ENCODE measurements at regions not wholly inside any gene's neighbourhood (a gene's known extent, or its start where the extent isn't known, plus 50 kb on each side); places are given as distances from the start of the nearest gene placed in this dataset.
"Not testable (repeated sequence)": the region's sequence is repeated elsewhere in the genome, so short reads cannot be mapped to it uniquely, and the experiment has no call there.

DNA sequence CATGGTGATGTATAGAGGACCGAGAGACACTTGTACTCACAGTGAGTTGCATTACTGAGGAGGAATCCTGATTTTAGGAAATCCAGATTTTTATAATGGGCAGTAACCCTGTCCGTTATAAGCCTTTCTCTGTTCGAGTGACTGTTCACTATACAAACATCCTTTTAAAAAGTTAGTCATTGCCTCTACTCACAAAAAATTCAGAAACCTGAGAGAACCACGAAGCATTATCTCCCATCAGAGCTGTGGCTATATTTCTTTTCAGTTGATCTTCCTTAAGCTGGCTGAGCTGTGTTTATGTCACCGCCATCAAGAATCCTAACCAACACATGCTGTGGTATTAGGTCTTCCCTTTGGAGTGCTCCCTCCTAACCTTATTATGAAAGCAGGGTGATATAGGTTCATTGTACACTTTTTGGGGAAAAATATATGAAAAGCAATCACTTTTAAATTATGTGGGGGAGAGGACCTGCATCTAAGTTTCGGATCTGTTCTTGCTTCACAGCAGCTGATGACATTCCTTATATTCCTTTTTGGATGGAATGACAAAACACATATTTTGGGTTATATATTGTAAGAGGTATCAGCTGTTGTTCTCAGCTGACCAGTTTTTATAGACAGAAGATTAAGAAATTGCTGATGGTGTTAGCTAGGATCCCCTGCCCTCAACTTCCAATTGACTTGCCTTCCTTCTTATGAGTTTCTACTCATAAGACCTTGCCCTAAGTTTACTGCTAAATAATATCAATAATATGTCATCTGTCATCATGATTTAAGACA lies 465.9 kb upstream of the RASGRP1 start:
- no peak for DNase-seq (ENCODE audit: low read depth)

DNA sequence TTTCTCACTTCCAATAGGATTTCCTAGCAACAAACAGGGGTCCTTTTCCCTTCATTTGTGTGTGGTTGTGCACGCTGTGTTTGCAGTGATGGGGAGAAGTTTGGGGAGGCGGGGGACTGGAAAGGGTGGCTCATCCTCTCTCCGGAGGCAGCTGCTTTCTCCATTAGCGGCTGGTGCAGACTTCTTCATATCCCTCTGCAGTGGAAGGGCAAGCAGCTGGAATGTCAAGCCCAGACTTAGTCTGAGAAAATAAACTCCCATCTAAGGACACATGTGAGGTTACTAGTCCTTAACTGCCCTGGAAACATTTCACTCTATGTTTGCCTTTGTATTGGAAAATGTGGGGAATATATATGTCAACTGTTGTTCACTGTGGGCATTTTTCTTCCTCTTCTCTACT lies 467.0 kb upstream of the RASGRP1 start:
- no peak for DNase-seq (ENCODE audit: low read depth)

DNA sequence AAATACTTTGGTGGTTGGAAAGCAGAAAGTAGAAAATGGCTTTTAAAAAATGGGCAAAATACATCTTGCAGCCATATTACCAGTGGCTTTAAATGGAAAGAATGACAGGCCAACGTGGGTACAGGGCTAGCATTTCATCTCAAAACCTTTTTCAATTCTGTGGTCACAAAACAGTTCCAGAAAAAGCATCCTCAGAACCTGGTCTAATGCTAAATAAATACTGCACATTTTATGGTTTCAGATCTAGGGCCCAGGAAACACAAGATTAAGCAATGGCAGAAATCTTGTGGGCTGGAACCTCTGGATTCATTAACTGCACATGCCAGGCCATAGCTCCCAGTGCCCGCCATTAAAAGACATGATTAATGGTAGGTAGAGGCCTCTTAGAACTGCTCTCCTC lies 470.2 kb upstream of the RASGRP1 start:
- DNase-seq (ENCODE audit: low read depth): no peak

DNA sequence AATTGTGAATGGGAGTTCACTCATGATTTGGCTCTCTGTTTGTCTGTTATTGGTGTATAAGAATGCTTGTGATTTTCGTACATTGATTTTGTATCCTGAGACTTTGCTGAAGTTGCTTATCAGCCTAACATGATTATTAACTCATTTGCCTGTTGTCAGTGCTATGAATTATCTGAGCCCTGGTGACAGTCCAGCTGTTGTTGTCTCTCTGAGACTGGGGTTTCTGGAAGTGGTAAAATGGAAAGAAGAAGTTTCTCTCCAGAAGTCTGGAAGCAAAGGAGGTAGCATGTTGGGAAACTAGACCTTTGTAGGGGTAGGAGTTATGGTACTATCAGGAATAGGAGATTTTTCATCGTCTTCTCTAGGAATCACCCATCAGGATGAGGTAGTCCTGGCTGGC lies 473.0 kb upstream of the RASGRP1 start:
- not testable (repeated sequence) for DNase-seq (ENCODE audit: low read depth)

DNA sequence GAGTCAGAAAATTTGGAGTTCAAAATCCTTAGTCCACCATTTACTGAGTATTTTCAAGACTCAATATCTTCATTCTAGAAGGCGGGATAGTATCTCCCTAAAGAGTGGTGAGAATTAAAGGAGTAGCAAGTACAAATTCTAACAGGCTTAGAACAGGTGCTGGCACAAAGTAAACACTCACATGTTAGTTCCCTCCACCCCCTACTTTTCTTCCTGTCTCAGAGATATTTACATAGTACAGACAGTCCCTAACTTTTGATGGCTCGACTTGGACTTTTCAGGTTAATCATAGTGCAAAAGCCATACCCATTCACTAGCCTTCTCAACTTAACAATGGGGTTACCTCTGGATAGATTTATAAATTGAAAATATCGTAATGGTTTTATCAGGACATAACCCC lies 476.2 kb upstream of the RASGRP1 start:
- no peak for DNase-seq (ENCODE audit: low read depth)

DNA sequence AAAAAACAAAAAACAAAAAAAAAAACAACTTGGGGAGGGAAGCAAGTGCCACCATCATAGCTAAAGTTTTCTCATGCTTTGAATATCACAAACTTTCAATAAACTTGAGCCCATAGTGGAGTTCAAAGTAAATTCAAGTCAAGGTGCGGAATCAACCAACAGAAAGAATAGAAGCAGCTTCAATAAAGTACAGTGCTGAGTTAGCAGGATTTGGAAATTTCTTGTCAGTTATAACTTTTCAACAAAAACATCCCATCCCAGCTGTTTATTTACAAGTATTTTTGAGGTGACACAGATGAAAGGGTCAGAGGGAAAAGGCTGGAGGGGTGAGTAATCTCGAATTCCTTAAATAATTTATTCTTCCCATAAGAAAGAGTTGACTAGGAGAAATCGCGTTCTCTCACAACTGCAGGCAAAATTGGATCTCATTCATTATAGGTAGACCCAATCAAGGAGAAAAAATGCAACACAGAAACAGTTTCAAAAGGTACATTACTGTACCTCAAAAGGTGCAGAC lies 477.4 kb upstream of the RASGRP1 start:
- no peak for DNase-seq (ENCODE audit: low read depth)

DNA sequence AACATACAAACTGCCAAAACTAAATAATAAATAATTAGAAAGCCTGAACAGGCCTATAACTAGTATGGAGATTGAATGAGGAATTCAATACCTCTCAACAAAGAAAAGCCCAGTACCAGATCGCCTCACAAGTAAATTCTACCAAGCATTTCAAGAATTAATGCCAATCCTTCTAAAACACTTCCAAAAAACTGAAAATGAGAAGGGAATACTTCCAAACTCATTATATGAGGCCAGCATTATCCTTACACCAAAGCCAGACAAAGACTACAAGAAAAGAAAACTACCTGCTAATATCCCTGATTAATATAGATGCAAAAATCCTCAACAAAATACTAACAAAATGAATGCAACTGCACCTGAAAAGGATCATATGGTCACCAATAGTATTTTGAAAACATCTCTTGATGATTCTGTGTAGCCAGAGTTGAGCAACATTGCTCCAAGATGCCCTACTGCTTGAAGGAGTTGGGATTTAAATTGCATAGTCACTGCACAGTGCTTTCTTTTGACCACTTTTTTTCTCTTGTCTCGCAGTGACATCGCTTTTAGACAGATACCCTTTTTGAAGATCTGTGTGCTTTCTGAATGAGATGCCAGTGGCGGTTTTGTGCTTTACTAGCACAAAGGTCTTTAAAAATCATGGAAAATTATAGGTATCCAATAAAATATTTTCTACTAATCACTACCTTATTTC lies 487.2 kb upstream of the RASGRP1 start:
- DNase-seq (ENCODE audit: low read depth): no peak

DNA sequence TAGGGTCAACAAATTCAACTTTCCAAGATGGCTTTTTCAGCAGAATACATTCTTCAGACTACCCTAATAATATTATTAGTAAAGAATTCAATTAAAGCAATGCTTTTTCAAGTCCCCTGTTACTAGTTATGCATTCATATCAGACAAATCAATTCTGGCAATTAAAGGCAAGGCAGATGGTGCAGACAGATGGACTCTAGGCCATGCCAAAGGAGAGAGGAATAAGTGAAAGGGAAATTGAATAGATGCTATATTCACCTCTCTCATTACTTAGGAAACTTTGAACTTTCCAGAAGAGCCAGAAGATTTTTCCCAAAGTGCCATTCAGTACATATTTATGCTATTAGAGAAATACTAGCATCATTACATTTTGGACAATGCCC lies 487.7 kb upstream of the RASGRP1 start:
- no peak for DNase-seq (ENCODE audit: low read depth)

DNA sequence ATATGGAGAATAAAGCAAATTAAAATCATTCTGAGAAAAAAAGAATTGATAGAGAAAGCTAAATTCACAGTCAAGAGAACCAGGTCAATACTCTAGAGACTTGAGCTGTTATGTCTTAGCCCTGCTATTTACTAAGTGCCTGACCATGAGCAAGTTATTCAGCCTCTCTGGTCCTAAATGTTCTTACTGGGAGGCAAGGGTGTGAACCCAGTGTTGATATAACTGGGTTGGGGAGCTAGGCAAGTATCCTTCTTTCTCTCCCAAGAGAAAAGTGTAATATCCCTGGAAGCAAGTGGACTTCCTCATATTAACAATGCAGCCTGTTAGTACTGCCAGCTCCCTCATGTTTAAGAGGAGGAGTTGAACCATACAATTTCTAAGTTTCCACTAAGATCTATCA lies 488.9 kb upstream of the RASGRP1 start:
- DNase-seq (ENCODE audit: low read depth): no peak

DNA sequence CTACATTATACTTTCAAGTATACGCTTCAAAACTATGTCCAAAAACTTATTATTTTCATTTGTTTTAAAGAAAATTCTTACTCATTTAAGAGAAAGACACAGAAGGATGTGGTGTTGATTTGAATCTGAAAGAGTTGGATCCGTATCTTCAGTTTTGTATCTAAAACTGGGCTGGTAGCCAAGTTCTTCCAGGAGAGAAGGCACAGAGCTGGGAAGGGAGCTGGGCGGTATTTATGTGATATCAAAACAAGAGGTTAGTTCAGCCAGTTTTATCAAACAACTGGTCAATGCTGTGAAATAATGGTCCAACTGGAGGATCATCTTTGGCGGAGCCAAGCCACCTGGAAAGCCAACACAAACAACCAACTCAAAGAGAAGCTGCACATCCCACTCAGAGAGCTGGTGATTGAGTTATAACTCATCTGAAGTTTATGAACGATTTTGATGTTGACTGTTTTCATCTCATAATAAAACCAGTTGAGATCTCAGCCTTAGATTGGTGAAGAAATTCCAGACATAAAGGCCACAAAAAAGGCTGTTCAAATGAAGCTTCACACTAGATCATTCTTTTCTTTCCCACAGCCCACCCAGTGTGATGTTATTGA lies 489.6 kb upstream of the RASGRP1 start:
- no peak for DNase-seq (ENCODE audit: low read depth)

DNA sequence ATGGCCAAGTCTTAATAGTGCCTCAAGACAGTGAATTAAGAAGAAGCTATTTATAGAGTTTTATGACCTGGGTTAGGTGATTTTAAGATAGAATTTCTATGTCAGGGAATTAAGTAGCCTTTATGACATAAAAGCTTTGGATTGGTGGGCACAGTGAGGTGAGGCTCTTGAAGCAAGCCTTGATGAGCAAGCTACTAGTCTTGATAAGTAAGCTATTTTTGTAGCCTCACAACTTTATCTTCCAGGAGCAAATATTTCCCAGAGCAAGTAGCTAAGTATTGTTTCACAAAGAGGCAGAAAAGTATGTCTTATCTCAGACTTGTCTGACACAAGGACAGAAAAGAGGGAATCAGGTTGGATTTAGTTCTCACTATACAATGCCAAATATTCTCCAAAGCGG lies 491.7 kb upstream of the RASGRP1 start:
- DNase-seq (ENCODE audit: low read depth): no peak

DNA sequence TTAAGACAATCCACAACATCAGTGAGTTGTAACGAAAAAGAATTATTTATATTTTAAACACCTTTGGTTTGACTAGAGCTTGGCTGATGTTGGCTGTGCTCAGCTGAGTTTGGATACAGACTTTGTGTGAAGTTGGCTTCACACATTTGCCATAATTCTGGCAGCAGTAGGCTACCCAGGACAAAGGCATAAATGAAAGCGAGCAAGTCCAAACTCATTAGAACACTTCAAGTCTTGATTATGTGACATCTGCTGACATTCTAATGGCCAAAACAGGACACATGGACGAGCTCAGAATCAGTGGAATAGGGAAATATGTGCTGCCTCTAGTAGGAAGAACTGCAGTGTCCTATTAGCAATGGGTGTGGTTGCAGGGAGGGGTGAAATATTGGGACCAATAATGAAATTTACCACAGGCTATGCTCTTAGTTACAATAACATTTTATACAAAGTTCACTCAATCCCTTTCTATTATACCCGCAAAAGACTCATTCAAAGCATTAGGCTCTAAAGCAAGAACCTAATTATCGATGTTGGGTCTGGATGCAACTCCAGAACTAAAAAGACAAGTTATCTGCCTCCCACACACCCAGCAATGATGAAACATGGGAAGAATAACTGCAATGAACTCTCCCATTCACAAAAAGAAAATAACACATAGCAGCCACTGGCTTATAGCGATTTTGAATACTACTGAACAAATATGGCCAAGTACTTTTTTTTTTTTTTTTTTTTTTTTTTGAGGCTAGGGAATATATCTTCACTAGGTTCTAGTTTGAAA lies 493.9 kb upstream of the RASGRP1 start:
- no peak for DNase-seq (ENCODE audit: low read depth)

DNA sequence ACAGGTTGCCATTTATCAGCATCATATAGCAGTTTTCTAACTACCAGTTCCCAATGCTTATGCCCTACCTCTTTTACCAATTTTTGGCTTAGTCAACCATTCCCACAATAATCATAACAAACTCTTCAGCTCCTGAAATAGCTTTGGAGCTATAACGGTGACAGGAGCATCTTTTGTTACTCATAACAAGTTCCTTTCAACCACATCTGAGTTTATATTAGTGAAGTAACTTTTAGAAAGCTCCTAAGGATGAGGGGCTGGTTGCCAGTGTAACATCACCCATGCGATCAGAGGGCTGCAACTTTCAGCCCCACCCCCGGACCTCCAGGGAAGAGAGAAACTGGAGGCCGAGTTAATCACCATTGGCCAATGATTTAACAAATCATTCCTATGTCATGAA lies 495.3 kb upstream of the RASGRP1 start:
- no peak for DNase-seq (ENCODE audit: low read depth)

DNA sequence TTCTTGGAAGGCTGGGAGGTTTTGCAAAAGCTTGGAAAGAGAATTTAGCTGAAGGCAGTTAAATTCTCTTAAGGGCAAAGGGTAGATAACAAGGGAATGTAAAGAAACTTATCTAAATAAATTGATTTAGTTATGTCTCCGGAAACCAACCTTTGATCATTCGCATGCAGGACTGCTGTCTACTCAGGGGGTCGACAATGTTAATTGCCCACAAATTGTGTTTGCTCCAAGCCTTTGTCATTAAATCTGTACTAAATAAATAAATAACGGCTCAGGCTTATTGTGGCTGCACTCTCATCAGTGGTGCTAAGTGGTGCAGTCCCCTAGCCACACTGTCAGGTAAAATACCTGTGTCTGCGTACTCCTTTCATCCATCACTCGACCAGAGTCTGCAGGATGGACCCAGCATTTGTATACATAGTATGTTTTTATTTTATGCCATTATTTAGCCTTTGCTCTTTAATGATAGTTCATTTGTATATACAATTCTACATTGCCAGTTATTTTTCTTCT lies 497.4 kb upstream of the RASGRP1 start:
- no peak for DNase-seq (ENCODE audit: low read depth)

DNA sequence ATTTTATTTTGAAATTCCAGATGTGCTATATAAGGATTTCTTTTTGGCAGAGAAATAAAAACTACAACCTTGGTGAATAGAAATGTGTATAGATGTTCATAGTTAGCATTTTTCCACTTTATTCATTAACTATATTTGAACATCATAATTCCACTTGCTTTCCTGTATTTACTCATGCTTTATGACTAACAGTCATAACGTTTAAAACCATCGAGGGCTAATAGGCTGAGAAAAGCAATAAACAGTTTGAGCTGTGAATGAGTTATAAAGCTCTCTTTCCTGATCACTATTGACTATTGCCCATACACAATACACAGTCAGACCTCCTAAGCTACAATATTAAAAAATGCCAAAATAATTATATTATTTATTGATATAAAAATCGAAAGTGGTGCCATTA lies 502.1 kb upstream of the RASGRP1 start:
- no peak for DNase-seq (ENCODE audit: low read depth)

DNA sequence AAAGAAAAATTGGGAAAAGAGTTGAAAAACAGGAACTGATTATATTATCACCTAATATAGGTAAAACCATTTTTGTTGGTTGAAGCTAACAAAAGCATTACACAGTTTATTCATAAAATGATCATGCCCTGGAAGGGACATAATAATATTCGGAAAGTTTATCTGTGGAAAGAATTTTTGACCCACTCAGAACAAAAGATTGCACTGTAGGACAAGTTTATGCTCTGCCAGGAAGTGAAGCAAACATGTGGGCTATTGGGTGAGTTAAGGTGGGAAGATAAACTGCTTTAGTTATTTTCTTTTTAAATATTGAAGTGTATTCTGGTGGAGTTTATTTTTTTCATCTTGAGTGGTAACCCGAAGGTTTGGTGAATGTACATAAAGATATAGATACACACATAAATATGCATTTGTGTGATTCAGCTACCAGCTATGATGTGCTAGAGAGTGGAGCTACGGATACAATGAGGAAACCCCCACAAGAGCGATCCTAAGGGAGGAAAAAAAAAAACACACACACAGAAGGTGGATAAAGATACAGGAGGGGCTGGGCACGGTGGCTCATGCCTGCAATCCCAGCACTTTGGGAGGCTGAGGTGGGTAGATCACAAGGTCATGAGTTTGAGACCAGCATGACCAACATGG lies 506.4 kb upstream of the THBS1 start:
- no peak for DNase-seq (ENCODE audit: low read depth)

DNA sequence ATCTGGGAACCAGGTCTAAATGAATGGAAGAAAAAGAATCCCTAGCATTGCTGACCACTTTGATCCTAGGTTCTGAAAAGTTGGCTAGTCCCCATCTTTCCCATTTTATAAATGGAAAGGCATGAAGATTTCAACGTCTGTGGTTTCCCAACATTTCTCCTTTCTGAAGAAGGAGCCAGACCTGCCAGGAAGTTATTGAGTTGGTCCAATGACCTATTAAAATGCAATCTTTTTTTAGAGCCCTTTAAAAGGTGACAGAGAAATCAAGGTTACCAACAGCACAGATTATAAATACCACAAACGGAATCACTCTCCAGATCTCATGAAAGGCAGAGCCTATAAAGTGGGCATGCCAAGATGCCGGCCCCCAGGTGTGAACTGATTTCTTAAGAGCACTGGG lies 505.6 kb upstream of the THBS1 start:
- no peak for DNase-seq (ENCODE audit: low read depth)

DNA sequence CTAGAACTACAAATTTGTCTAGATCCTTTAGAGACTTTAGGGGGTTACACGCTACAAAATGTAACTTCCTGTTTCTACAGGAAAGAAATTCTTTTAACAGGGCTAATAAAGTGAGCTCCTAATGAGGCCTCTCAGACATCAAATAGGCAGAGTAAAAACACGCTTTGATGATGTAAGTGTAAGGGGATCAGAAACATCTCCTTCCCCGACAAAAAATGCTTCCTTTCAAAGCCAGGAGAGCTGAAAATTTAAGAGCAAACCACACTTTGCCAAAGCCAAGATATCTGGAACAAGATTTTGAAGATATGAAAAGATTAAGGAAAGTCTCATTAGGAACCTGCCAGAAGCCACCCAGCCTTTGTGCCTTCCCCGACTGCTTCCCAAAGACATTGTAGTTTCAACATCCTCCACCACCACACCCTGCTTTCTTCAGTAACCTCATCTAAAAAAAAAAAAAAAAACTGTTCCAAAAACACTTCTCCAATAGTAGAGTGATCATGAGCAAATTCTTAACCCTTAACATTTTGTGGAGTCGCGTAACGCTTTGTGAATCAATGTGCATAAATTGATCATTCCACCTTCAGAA lies 505.0 kb upstream of the THBS1 start:
- no peak for DNase-seq (ENCODE audit: low read depth)

DNA sequence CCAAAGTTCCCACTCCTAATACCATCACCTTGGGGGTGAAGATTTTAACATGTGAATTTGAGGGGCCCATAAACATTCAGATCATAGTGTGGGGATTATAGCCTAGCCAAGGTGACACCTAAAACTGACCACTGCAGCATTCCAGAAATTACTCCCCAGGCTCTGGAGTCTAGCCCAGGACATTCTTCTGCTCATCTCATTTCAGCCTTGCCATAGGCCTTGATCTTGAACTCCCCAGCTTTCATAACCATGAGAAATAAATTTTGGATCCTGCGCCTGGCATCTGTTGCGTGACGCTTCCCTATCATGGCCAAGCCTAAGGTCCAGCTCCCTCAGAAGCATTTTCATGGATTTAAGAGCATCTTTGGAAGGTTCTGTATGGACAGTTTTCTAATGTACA lies 502.9 kb upstream of the THBS1 start:
- DNase-seq (ENCODE audit: low read depth): no peak

DNA sequence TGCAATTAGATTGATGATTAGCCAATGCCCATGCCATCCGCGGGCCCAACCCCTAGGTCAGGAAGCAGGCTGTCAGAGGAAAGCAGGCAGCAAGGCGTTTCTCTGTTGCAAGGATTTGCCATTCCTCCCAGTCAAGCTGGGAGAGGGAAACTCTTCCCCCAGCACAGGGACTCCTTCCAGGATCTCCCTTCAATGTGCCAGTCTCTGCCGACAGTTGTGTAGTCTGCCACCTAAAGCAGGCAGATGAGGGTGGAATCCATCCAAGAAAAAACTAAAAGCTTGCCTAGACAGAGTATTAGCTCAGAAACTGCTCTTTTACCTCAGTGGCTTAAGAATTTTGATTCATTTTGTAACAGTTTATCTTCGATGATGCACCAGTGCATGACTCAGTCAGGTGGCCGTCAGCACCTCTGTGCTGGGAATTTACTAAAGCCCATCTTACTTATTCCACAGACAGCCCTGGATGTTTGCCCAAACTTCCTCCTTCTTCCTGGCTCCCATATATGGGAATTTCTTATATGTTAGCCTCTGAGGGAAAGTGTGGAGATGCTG lies 501.5 kb upstream of the THBS1 start:
- no peak for DNase-seq (ENCODE audit: low read depth)

DNA sequence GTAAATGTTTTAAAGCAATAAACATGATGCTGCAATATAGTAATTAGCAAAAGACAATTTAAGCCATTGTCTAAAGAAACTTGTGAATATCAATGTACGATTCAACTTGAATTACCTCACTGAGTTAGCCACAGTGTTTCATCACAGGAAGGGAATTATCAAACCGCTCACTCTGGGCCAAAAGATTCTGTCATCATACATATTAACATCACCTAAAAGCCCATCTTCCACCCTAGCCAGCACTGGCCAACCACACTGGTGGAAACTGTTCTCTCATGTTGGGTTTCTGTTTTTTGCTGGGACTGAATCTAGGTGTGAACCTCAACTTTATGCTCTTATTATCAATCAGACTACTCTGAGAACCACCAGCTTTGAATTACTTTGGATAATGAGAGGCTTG lies 497.7 kb upstream of the THBS1 start:
- DNase-seq (ENCODE audit: low read depth): no peak
